RPMI8226 (cell line): ENCODE measurements at regions not wholly inside any gene's neighbourhood (a gene's known extent, or its start where the extent isn't known, plus 50 kb on each side); places are given as distances from the start of the nearest gene placed in this dataset.

Source experiments
- DNase-seq: peaks from one replicate; pipeline ENCODE4 v3.0.0-alpha.2; 2015

GRCh38 chr3:153038367-153038766, 123.7 kb upstream of the RAP2B start:
- DNase-seq = no peak

- no peak for DNase-seq
These were observed 123.2 kb upstream of the RAP2B start for GRCh38 chr3:153038779-153039178.

- DNase-seq = no peak
These were observed 120.8 kb upstream of the RAP2B start for GRCh38 chr3:153041181-153041580.

GRCh38 chr3:153042088-153042487, 119.9 kb upstream of the RAP2B start:
- no peak for DNase-seq

GRCh38 chr3:153043729-153044328, 118.2 kb upstream of the RAP2B start:
- no peak for DNase-seq

GRCh38 chr3:153045150-153045549, 116.9 kb upstream of the RAP2B start:
- no peak for DNase-seq

- DNase-seq = no peak
These were observed 111.0 kb upstream of the RAP2B start for GRCh38 chr3:153050978-153051377.

- DNase-seq = no peak
These were observed 110.5 kb upstream of the RAP2B start for GRCh38 chr3:153051427-153052095.

- peak; percentile 92 for DNase-seq
These were observed 109.9 kb upstream of the RAP2B start for GRCh38 chr3:153052096-153052460.

- DNase-seq = peak; percentile 79
These were observed 106.8 kb upstream of the RAP2B start for GRCh38 chr3:153055217-153055616.

- peak; percentile 24 for DNase-seq
These were observed 106.2 kb upstream of the RAP2B start for GRCh38 chr3:153055779-153056178.

- peak; percentile 32 for DNase-seq
These were observed 103.9 kb upstream of the RAP2B start for GRCh38 chr3:153058031-153058688.

GRCh38 chr3:153060346-153060745, 101.7 kb upstream of the RAP2B start:
- DNase-seq = no peak

- DNase-seq = no peak
These were observed 100.0 kb upstream of the RAP2B start for GRCh38 chr3:153061938-153062528.

- no peak for DNase-seq
These were observed 98.7 kb upstream of the RAP2B start for GRCh38 chr3:153063337-153063736.

- no peak for DNase-seq
These were observed 95.0 kb upstream of the RAP2B start for GRCh38 chr3:153066983-153067382.

- DNase-seq = peak; percentile 34
These were observed 92.2 kb upstream of the RAP2B start for GRCh38 chr3:153069598-153070510.

GRCh38 chr3:153070511-153070868, 91.5 kb upstream of the RAP2B start:
- peak; percentile 52 for DNase-seq

- no peak for DNase-seq
These were observed 89.6 kb upstream of the RAP2B start for GRCh38 chr3:153072382-153072781.

- no peak for DNase-seq
These were observed 89.2 kb upstream of the RAP2B start for GRCh38 chr3:153072856-153073255.

GRCh38 chr3:153073636-153074035, 88.4 kb upstream of the RAP2B start:
- DNase-seq = no peak

- no peak for DNase-seq
These were observed 83.2 kb upstream of the RAP2B start for GRCh38 chr3:153078826-153079225.

- DNase-seq = no peak
These were observed 82.6 kb upstream of the RAP2B start for GRCh38 chr3:153079386-153079785.
